ENCODE measurements at regions not wholly inside any gene's neighbourhood (a gene's known extent, or its start where the extent isn't known, plus 50 kb on each side); places are given as distances from the start of the nearest gene placed in this dataset.

GRCh38 chr6:6783721-6784120, 195.2 kb downstream of the LY86 start:
- no peak for TF ChIP-seq REST (IDR thresholded peaks at IDR 0.05; ENCODE audit: insufficient read depth in 1 of 2, low read depth in 2 of 2, low read length in 2 of 2)
- no peak for TF ChIP-seq FOXP2 (optimal IDR thresholded peaks at IDR 0.05; ENCODE audit: borderline replicate concordance, extremely low read depth, extremely low read length, insufficient read depth)
- no peak for TF ChIP-seq SIN3A (IDR thresholded peaks at IDR 0.05; ENCODE audit: borderline replicate concordance, insufficient read depth, low read length)
- no peak for TF ChIP-seq TAF1 (IDR thresholded peaks at IDR 0.05; ENCODE audit: borderline replicate concordance, insufficient read depth, low read length)
- no peak for TF ChIP-seq POLR2AphosphoS5 (IDR thresholded peaks at IDR 0.05; ENCODE audit: low read depth, low read length)

GRCh38 chr6:6784514-6785162, 196.1 kb downstream of the LY86 start:
- TF ChIP-seq REST (IDR thresholded peaks at IDR 0.05; ENCODE audit: insufficient read depth in 1 of 2, low read depth in 2 of 2, low read length in 2 of 2) (no peak), SIN3A (IDR thresholded peaks at IDR 0.05; ENCODE audit: borderline replicate concordance, insufficient read depth, low read length) (no peak)

GRCh38 chr6:6785163-6785521, 196.6 kb downstream of the LY86 start:
- TF ChIP-seq SIN3A (IDR thresholded peaks at IDR 0.05; ENCODE audit: borderline replicate concordance, insufficient read depth, low read length), result no peak
- TF ChIP-seq TAF1 (IDR thresholded peaks at IDR 0.05; ENCODE audit: borderline replicate concordance, insufficient read depth, low read length), result no peak
- TF ChIP-seq REST (IDR thresholded peaks at IDR 0.05; ENCODE audit: insufficient read depth in 1 of 2, low read depth in 2 of 2, low read length in 2 of 2), result no peak
- TF ChIP-seq FOXP2 (optimal IDR thresholded peaks at IDR 0.05; ENCODE audit: borderline replicate concordance, extremely low read depth, extremely low read length, insufficient read depth), result no peak
- TF ChIP-seq POLR2AphosphoS5 (IDR thresholded peaks at IDR 0.05; ENCODE audit: low read depth, low read length), result no peak

GRCh38 chr6:6788394-6789032, 200.0 kb downstream of the LY86 start:
- no peak for TF ChIP-seq REST (IDR thresholded peaks at IDR 0.05; ENCODE audit: insufficient read depth in 1 of 2, low read depth in 2 of 2, low read length in 2 of 2)

- TF ChIP-seq TAF1 (IDR thresholded peaks at IDR 0.05; ENCODE audit: borderline replicate concordance, insufficient read depth, low read length), result no peak
- TF ChIP-seq SIN3A (IDR thresholded peaks at IDR 0.05; ENCODE audit: borderline replicate concordance, insufficient read depth, low read length), result no peak
- no peak for TF ChIP-seq REST (IDR thresholded peaks at IDR 0.05; ENCODE audit: insufficient read depth in 1 of 2, low read depth in 2 of 2, low read length in 2 of 2)
- TF ChIP-seq FOXP2 (optimal IDR thresholded peaks at IDR 0.05; ENCODE audit: borderline replicate concordance, extremely low read depth, extremely low read length, insufficient read depth), result no peak
- no peak for TF ChIP-seq POLR2AphosphoS5 (IDR thresholded peaks at IDR 0.05; ENCODE audit: low read depth, low read length)
Measured at GRCh38 chr6:6790393-6790792, 201.9 kb downstream of the LY86 start.
